ENCODE measurements at regions not wholly inside any gene's neighbourhood (a gene's known extent, or its start where the extent isn't known, plus 50 kb on each side); places are given as distances from the start of the nearest gene placed in this dataset.

DNA sequence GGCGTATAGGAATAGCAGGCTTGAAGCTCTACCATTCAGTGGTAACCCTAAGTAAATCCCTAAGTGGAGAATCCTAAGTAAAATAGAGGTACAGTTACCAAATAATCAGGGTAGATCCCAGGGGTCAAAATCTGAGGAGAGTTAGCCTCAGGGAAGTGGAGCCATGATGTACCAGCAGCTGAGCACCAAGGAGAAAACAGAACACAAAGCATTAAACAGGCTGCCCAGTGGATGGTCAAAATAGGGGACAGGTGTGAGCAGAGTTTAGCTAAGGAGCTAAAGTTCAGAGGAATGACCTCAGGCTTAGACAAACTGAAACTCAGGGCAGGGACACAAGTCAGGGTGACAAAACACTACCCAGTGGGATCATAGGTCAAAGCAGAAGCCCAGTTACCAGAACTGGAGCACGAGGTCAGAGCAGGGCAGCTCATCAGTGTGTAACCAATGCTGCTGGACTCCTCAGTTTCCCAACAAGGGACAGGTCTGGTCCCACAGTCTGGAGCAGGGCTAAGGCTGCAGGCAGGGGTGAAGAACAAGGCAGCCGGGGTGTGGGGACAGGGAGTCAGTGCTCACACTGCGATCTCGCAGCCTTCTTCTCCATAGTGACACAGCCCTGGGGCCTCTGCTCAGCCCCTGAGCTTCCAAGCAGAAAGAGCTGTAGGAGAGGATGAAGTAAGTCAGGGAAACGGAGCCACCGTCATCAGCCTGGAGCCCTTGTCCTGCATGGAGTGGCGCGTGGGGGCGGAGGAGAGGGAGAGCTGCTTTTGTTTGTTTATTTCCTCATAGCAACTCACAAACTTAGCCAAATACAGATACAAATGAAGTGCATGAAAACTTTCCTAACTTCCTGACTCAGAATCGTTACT lies 264.0 kb downstream of the MREG start:
- no peaks in the 10 kb centered on the region for H3K27me3 ChIP-seq (ENCODE audit: control insufficient read depth, insufficient read depth, low read length)
- DNase-seq (peak; percentile 39 to 87 (median 50)), FAIRE-seq (no peak)
- TF ChIP-seq, protein P1, sequence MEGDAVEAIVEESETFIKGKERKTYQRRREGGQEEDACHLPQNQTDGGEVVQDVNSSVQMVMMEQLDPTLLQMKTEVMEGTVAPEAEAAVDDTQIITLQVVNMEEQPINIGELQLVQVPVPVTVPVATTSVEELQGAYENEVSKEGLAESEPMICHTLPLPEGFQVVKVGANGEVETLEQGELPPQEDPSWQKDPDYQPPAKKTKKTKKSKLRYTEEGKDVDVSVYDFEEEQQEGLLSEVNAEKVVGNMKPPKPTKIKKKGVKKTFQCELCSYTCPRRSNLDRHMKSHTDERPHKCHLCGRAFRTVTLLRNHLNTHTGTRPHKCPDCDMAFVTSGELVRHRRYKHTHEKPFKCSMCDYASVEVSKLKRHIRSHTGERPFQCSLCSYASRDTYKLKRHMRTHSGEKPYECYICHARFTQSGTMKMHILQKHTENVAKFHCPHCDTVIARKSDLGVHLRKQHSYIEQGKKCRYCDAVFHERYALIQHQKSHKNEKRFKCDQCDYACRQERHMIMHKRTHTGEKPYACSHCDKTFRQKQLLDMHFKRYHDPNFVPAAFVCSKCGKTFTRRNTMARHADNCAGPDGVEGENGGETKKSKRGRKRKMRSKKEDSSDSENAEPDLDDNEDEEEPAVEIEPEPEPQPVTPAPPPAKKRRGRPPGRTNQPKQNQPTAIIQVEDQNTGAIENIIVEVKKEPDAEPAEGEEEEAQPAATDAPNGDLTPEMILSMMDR (IDR thresholded peaks at IDR 0.05; ENCODE audit: borderline replicate concordance, extremely low read depth, insufficient read depth): no peak
- H3K4me3 ChIP-seq (ENCODE audit: low read length in 3 of 3): no peak overlapping the region
- H3K27ac ChIP-seq (ENCODE audit: low read depth in 2 of 2, low read length in 2 of 2): no peak overlapping the region
- H3K36me3 ChIP-seq (ENCODE audit: control insufficient read depth in 2 of 3, insufficient read depth in 3 of 3, low read length in 3 of 3): no peaks in the 10 kb centered on the region
- intact Hi-C loops (cut with DNase I): no loop called here
- peaks cover 0 to 3% (median 0%) of the 10 kb centered on the region in 3 donors for H3K4me1 ChIP-seq (ENCODE audit: control insufficient read depth in 2 of 3, insufficient read depth in 2 of 3, low read depth in 1 of 3, low read length in 3 of 3)
- H3K9me3 ChIP-seq (ENCODE audit: control insufficient read depth in 2 of 3, insufficient read depth in 1 of 3, low read length in 3 of 3): no peaks in the 10 kb centered on the region
- no peak overlapping the region for H3K9ac ChIP-seq (ENCODE audit: low read length in 3 of 3)

DNA sequence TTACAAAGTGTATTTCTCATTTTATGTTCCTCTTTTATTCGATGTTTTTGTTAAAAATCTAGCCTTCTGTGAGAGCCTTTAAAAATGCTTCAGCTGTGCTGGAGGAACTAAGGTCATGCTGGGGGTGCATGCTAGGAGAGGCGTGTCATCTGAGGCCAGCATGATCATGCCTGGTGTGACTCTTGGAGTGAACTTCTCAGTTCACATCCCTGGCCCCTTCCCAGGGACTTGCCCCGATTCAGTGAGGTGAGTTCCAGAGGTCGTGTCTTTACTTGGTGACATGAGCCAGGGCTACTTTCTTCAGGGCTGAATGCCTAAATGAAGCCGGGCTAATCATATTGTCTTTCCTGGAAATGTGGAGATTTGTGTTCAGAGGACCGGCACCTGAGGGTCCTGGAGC lies 264.9 kb downstream of the MREG start:
- DNase-seq (peak in 2 of 5 donors; percentile 41 to 43), FAIRE-seq (no peak)
- TF ChIP-seq, protein P1 (IDR thresholded peaks at IDR 0.05; ENCODE audit: borderline replicate concordance, extremely low read depth, insufficient read depth): no peak
- Histone ChIP-seq H3K9me3 (ENCODE audit: control insufficient read depth in 2 of 3, insufficient read depth in 1 of 3, low read length in 3 of 3) (no peaks in the 10 kb centered on the region), H3K9ac (ENCODE audit: low read length in 3 of 3) (no peak overlapping the region), H3K27me3 (ENCODE audit: control insufficient read depth, insufficient read depth, low read length) (no peaks in the 10 kb centered on the region), H3K36me3 (ENCODE audit: control insufficient read depth in 2 of 3, insufficient read depth in 3 of 3, low read length in 3 of 3) (no peaks in the 10 kb centered on the region), H3K4me1 (ENCODE audit: control insufficient read depth in 2 of 3, insufficient read depth in 2 of 3, low read depth in 1 of 3, low read length in 3 of 3) (peaks cover 0 to 3% (median 0%) of the 10 kb centered on the region in 3 donors), H3K27ac (ENCODE audit: low read depth in 2 of 2, low read length in 2 of 2) (no peak overlapping the region), H3K4me3 (ENCODE audit: low read length in 3 of 3) (no peak overlapping the region)
- intact Hi-C loops (cut with DNase I): no loop called here

DNA sequence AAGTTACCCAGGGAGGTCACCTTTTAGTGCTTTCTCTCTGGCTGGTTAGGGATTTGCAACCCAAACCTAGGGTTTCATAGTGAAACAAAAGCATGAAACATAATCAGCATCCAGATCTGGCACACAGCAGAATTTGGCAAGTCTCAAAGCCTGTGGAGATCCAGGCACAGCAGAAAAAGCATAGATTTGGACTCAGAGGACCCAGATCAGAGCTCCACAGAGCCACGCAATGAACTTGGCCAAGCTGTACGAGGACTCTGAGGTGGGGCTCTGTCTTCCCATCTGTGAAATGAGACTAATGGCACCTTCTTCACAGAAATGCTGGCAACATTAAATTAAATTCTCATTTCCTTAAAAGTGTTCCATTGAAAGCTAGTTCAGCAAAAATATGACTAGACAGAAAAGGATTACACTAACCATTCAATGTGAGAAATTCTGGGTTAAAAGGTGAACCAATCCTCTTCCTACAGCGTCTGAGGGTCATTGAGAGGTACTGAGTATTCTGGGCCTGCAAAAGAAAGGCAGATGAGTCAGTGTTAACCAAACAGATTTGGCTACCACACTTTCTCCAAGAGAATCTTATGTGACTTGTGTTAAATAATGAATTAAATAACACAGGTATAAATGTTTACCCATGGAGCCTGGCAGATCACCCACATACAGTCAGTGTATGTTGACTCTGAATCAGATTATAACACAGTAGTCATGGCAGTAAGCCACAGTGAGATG lies 266.3 kb downstream of the MREG start:
- Histone ChIP-seq H3K4me3 (ENCODE audit: low read length in 3 of 3) (no peak overlapping the region), H3K27ac (ENCODE audit: low read depth in 2 of 2, low read length in 2 of 2) (no peak overlapping the region)

More for the DNA sequence above, 266.3 kb downstream of the MREG start:
- Histone ChIP-seq H3K36me3 (ENCODE audit: control insufficient read depth in 2 of 3, insufficient read depth in 3 of 3, low read length in 3 of 3) (no peaks in the 10 kb centered on the region), H3K27me3 (ENCODE audit: control insufficient read depth, insufficient read depth, low read length) (no peaks in the 10 kb centered on the region), H3K4me1 (ENCODE audit: control insufficient read depth in 2 of 3, insufficient read depth in 2 of 3, low read depth in 1 of 3, low read length in 3 of 3) (peaks cover 0 to 3% (median 0%) of the 10 kb centered on the region in 3 donors), H3K9me3 (ENCODE audit: control insufficient read depth in 2 of 3, insufficient read depth in 1 of 3, low read length in 3 of 3) (no peaks in the 10 kb centered on the region), H3K9ac (ENCODE audit: low read length in 3 of 3) (no peak overlapping the region)
- DNase-seq (no peak), FAIRE-seq (no peak)
- TF ChIP-seq, protein P1 (IDR thresholded peaks at IDR 0.05; ENCODE audit: borderline replicate concordance, extremely low read depth, insufficient read depth): no peak
- intact Hi-C loops (cut with DNase I): no loop called here
